ENCODE measurements at regions not wholly inside any gene's neighbourhood (a gene's known extent, or its start where the extent isn't known, plus 50 kb on each side); places are given as distances from the start of the nearest gene placed in this dataset.

GRCh38 chr2:136410673-136411072, 292.7 kb upstream of the CXCR4 start:
- no peaks in the 10 kb centered on the region for H3K9me3 Mint-ChIP-seq
- no peaks in the 10 kb centered on the region for H3K4me1 Mint-ChIP-seq
- H3K4me3 Mint-ChIP-seq, result no peak overlapping the region
- no peak overlapping the region for H3K27ac Mint-ChIP-seq
- no peak for DNase-seq
- peaks cover 9% of the 10 kb centered on the region for H3K27me3 Mint-ChIP-seq
- no peaks in the 10 kb centered on the region for H3K36me3 Mint-ChIP-seq

- Mint-ChIP-seq H3K36me3 (no peaks in the 10 kb centered on the region), H3K27ac (no peak overlapping the region), H3K27me3 (peaks cover 15% of the 10 kb centered on the region), H3K4me1 (no peaks in the 10 kb centered on the region), H3K4me3 (no peak overlapping the region), H3K9me3 (no peaks in the 10 kb centered on the region)
- DNase-seq, result no peak
Observed at GRCh38 chr2:136408795-136409194, 290.8 kb upstream of the CXCR4 start.

- Mint-ChIP-seq H3K4me3 (no peak overlapping the region), H3K27me3 (peaks cover 15% of the 10 kb centered on the region), H3K9me3 (no peaks in the 10 kb centered on the region), H3K4me1 (no peaks in the 10 kb centered on the region), H3K27ac (no peak overlapping the region), H3K36me3 (no peaks in the 10 kb centered on the region)
- no peak for DNase-seq
Observed at GRCh38 chr2:136407952-136408318, 290.0 kb upstream of the CXCR4 start.

GRCh38 chr2:136407117-136407951, 289.4 kb upstream of the CXCR4 start:
- no peak overlapping the region for H3K4me3 Mint-ChIP-seq
- H3K4me1 Mint-ChIP-seq, result no peaks in the 10 kb centered on the region
- DNase-seq, result no peak
- no peak overlapping the region for H3K27ac Mint-ChIP-seq
- H3K27me3 Mint-ChIP-seq, result peaks cover 15% of the 10 kb centered on the region
- no peaks in the 10 kb centered on the region for H3K9me3 Mint-ChIP-seq
- no peaks in the 10 kb centered on the region for H3K36me3 Mint-ChIP-seq

GRCh38 chr2:136404925-136405324, 287.0 kb upstream of the CXCR4 start:
- H3K27me3 Mint-ChIP-seq, result peaks cover 15% of the 10 kb centered on the region
- H3K36me3 Mint-ChIP-seq, result no peaks in the 10 kb centered on the region
- no peaks in the 10 kb centered on the region for H3K9me3 Mint-ChIP-seq
- no peaks in the 10 kb centered on the region for H3K4me1 Mint-ChIP-seq
- no peak overlapping the region for H3K4me3 Mint-ChIP-seq
- DNase-seq, result no peak
- no peak overlapping the region for H3K27ac Mint-ChIP-seq

GRCh38 chr2:136404176-136404575, 286.2 kb upstream of the CXCR4 start:
- no peaks in the 10 kb centered on the region for H3K4me1 Mint-ChIP-seq
- no peaks in the 10 kb centered on the region for H3K9me3 Mint-ChIP-seq
- no peak overlapping the region for H3K27ac Mint-ChIP-seq
- no peak for DNase-seq
- H3K36me3 Mint-ChIP-seq, result no peaks in the 10 kb centered on the region
- no peak overlapping the region for H3K4me3 Mint-ChIP-seq
- H3K27me3 Mint-ChIP-seq, result peaks cover 15% of the 10 kb centered on the region

GRCh38 chr2:136402281-136402680, 284.3 kb upstream of the CXCR4 start:
- Mint-ChIP-seq H3K27ac (no peak overlapping the region), H3K4me3 (no peak overlapping the region), H3K4me1 (no peaks in the 10 kb centered on the region), H3K9me3 (no peaks in the 10 kb centered on the region), H3K27me3 (peaks cover 9% of the 10 kb centered on the region), H3K36me3 (no peaks in the 10 kb centered on the region)
- no peak for DNase-seq

GRCh38 chr2:136399667-136400289, 281.8 kb upstream of the CXCR4 start:
- H3K27me3 Mint-ChIP-seq, result peaks cover 8% of the 10 kb centered on the region
- no peak overlapping the region for H3K27ac Mint-ChIP-seq
- no peak overlapping the region for H3K4me3 Mint-ChIP-seq
- H3K36me3 Mint-ChIP-seq, result no peaks in the 10 kb centered on the region
- H3K4me1 Mint-ChIP-seq, result peaks cover 12% of the 10 kb centered on the region
- DNase-seq, result no peak
- no peaks in the 10 kb centered on the region for H3K9me3 Mint-ChIP-seq

GRCh38 chr2:136395582-136395981, 277.6 kb upstream of the CXCR4 start:
- Mint-ChIP-seq H3K9me3 (no peaks in the 10 kb centered on the region), H3K4me1 (peaks cover 33% of the 10 kb centered on the region), H3K27ac (no peak overlapping the region), H3K27me3 (no peaks in the 10 kb centered on the region), H3K4me3 (no peak overlapping the region), H3K36me3 (no peaks in the 10 kb centered on the region)
- DNase-seq, result no peak

GRCh38 chr2:136394136-136395060, 276.4 kb upstream of the CXCR4 start:
- peak overlapping the region; percentile 35 for H3K27ac Mint-ChIP-seq
- no peaks in the 10 kb centered on the region for H3K27me3 Mint-ChIP-seq
- no peaks in the 10 kb centered on the region for H3K36me3 Mint-ChIP-seq
- no peaks in the 10 kb centered on the region for H3K9me3 Mint-ChIP-seq
- peaks cover 36% of the 10 kb centered on the region for H3K4me1 Mint-ChIP-seq
- no peak overlapping the region for H3K4me3 Mint-ChIP-seq
- DNase-seq, result no peak

GRCh38 chr2:136393514-136393913, 275.6 kb upstream of the CXCR4 start:
- DNase-seq, result no peak
- Mint-ChIP-seq H3K4me1 (peaks cover 36% of the 10 kb centered on the region), H3K27ac (no peak overlapping the region), H3K36me3 (no peaks in the 10 kb centered on the region), H3K27me3 (no peaks in the 10 kb centered on the region), H3K9me3 (no peaks in the 10 kb centered on the region), H3K4me3 (no peak overlapping the region)

GRCh38 chr2:136392897-136393505, 275.1 kb upstream of the CXCR4 start:
- no peak overlapping the region for H3K27ac Mint-ChIP-seq
- no peak for DNase-seq
- no peak overlapping the region for H3K4me3 Mint-ChIP-seq
- peaks cover 36% of the 10 kb centered on the region for H3K4me1 Mint-ChIP-seq
- H3K36me3 Mint-ChIP-seq, result no peaks in the 10 kb centered on the region
- H3K9me3 Mint-ChIP-seq, result no peaks in the 10 kb centered on the region
- H3K27me3 Mint-ChIP-seq, result no peaks in the 10 kb centered on the region

- no peaks in the 10 kb centered on the region for H3K9me3 Mint-ChIP-seq
- no peak for DNase-seq
- H3K27ac Mint-ChIP-seq, result no peak overlapping the region
- no peaks in the 10 kb centered on the region for H3K27me3 Mint-ChIP-seq
- no peaks in the 10 kb centered on the region for H3K36me3 Mint-ChIP-seq
- peaks cover 27% of the 10 kb centered on the region for H3K4me1 Mint-ChIP-seq
- no peak overlapping the region for H3K4me3 Mint-ChIP-seq
Observed at GRCh38 chr2:136389809-136390208, 271.9 kb upstream of the CXCR4 start.

- Mint-ChIP-seq H3K4me1 (peaks cover 41% of the 10 kb centered on the region), H3K4me3 (no peak overlapping the region), H3K27me3 (no peaks in the 10 kb centered on the region), H3K27ac (no peak overlapping the region), H3K36me3 (no peaks in the 10 kb centered on the region), H3K9me3 (no peaks in the 10 kb centered on the region)
- DNase-seq, result no peak
Observed at GRCh38 chr2:136386046-136386445, 268.1 kb upstream of the CXCR4 start.
